NCI-H1436 (cell line): ENCODE measurements at regions not wholly inside any gene's neighbourhood (a gene's known extent, or its start where the extent isn't known, plus 50 kb on each side); places are given as distances from the start of the nearest gene placed in this dataset.
"Not testable (repeated sequence)": the region's sequence is repeated elsewhere in the genome, so short reads cannot be mapped to it uniquely, and the experiment has no call there.

ENCODE experiments used
- DNase-seq: peaks from one replicate; lab custom pipeline; 2025; lab: John Stamatoyannopoulos, UW

DNA sequence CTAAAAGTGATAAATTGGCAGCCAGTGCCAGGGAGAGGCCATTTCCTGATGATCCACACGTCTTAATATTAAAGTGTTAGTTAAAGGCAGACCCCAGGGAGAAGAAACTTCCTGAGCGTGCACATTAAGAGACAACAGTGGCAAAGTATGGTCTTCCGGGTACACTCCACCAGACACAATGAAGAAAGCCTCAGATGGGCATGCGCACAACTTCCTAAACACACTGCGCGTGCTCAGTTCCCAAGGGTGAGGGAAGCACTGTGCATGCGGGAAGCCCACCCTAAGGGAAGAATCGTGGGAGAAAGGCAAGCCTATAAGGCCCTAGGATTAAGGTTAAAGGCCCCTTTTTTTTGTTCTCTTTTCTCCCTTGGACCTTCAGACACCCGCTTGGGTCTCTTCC, 140.7 kb upstream of the CDKN3 start:
- no peak for DNase-seq

DNA sequence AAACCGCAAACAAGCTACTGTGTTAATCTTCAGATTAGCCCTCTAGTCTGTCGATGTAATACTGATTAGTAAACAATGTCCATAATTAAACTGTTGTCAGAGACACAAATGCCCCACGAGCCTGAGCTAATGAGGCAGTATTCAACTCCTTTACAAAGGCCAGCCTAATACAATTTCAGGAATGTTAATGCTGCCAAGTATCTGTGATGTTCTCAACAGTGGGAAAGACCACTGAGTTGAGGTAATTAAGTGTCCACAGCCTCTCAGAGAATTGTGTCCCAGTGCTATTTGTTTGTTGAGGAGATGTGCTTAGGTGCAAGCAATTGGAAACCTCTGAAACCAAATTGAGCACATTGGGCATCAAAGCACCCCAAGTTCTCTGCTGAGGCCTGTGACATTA, 139.4 kb upstream of the CDKN3 start:
- no peak for DNase-seq

DNA sequence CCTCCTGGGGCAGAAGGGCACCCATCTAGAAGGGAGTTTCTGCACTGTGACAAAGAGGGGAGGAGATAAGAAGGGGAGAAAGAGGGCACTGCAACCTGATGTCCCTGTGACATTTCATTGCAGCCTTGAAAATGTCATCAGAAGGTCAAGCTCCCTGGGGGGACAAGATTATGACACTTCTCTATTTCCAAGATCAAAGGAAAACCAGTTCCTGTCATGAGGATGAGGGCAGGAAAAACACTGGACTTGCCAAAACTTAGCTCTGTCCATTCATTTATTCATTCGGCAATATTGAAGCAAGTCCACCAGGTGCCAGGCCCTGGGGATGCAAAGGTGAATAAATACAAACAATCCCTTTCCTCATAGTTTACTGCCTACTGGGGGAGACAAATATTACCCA, 138.4 kb upstream of the CDKN3 start:
- DNase-seq = no peak

DNA sequence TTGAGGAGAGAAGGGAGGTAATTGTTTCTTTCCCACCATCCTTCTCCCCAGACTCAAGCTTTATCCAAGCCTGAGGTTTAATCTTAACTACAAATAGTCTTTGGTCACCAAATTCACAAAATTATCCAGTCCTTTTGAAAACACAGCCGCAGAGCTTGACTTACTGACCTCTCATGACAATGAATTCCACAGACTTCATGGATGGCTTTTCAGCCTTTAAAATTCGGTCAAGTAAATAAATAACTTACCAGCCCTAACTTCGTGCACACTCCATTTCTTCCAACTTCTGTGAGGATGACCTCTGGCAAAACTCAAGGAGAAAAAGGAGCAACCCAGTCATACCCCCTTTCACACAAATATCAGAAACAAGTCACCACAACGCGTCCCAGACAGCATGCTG, 137.0 kb upstream of the CDKN3 start:
- no peak for DNase-seq

DNA sequence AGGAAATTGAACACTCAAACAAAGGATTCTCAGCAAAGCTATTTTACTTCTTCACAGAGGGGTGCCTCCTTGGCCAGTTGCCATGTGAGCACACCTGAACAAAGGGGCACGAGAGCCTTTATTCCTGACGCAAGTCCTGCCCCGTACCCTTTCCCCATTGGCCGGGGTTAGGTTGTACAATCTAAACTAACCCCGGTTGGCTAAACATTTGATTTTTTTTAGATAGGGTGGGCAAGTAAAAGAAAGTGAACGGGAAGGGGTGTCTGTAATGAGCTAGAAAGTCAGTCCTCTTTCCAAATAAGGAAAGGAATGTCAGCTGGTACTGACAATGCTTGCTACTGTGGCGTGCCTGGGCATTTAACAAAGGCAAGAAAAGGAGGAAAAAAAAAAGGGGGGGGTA, 135.5 kb upstream of the CDKN3 start:
- DNase-seq = no peak

DNA sequence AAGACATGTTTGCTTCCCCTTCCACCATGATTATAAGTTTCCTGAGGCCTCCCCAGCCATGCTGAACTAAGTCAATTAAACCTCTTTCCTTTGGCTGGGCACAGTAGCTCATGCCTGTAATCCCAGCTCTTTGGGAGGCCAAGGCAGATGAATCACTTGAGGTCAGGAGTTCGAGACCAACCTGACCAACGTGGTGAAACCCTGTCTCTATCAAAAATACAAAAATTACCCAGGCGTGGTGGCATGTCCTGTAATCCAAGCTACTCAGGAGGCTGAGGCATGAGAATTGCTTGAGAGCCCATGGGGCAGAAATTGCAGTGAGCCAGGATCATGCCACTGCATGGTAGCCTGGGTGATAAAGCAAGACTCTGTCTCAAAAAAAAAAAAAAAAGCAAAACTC, 130.2 kb upstream of the CDKN3 start:
- DNase-seq = not testable (repeated sequence)

DNA sequence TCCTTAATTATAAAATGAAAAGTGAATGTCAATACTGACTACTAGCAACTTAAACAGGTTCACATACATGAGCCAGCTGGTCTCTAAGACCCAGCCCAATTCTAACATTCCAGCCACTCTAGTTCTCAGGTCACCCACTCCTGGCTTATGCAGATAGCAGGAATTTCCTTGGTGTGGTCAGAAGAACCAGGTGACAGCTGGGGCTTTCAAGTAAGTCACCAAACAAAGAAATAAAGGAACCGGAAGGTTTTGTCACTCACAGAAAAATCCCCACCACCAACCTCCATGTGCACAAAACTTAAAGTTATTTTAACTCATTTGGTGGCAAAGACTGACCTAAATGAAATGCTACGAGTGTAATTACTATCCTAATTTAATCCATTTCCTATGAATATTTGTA, 129.6 kb upstream of the CDKN3 start:
- DNase-seq = no peak

DNA sequence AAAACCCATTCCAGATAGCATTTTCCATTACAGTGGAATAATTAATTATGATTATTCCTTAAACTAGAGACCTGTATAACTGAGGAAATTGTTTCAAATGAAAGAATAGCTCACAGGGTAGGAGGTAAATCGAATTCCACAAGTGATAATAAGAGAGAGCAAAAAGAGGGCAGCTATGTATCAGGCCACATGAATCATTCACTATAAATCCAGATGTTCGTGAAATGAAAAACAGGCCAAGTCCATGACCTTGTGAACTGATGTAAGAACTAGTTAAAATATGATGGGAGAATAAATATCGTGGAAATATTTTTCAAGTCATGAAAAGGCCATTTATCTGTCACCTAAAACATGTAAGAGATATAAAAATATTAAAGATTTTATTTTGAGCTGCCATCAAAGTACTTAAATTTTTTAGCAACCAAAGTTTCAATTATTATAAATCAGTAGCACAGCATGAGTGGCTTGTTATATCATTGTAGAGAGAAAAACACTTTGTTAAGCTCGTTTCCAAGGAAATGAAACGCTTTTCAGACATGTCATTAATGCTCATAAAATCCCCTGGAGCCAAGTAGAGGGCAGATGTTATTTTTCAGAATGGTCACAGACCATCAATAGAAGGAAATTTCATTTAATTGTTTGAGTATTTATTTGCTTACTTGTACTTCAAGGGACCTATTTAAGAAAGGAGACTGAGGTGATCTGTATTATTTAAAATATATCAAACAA, 120.6 kb upstream of the CDKN3 start:
- DNase-seq = no peak

DNA sequence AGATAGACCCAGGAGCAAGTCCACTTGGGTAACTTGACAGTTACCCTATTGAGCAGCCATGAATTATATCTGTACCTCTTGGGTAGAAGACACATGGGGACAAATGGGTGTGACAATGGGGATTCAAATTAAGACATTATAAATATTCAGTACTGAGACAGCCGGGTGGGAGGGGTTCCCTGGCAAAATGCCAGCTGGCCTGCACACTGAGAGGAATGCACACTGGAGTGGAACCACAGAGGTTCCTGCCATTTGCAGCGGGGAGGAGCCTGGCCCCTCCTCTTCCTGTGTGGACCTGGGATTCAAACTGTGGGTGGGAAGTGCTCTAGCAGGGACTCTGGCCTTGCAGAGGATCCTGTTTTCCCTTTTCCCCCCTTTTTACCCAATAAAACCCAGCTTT, 118.7 kb upstream of the CDKN3 start:
- DNase-seq = no peak

DNA sequence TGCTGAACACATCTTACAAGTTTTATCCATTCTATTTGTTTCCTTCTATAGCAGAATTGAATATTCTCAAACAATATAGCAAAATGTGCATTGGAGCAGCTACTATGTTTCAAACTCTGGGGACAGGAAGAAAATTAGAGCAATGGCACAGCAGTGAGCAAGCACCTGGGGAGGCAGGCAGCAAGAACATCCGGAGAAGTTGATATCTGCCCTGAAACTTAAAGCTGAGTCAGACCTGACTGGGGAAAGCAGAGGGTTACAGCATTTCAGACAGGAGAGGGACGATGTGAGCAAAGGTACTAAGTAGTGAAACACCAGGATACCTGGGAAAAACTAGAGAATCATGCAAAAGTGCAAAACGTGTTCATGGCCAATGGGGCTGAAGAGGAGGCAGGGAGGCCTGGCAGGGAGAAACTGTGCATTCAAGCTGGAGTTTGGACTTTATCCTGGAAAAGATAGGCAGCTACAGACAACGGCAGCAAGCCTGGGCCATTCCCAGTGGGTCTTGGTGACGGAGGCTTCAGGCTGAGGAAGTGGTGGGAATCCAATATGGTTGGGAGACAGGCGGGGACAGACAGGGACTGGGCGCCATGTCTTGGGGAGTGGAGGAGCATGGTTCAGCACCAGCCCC, 118.0 kb upstream of the CDKN3 start:
- DNase-seq = no peak

DNA sequence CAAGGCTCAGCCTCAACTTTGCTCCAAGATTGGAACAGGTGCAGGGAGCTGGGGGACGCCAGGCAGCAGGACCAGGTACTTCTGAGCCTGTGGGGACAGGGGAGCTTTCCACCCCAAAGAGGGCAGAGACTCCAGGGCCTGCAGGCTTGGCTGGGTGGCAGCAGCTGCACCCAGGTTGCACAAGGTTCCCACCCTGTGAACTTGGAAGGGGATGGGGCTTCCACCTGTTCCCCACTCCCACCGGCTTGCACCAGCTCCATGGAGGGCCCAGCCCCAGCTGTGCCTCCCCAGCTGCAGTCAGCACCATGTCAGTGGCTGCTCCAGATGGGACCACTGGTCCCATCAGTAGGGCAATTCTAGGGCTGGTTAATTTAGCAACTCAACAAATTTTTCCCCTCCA, 114.0 kb upstream of the CDKN3 start:
- DNase-seq = no peak

DNA sequence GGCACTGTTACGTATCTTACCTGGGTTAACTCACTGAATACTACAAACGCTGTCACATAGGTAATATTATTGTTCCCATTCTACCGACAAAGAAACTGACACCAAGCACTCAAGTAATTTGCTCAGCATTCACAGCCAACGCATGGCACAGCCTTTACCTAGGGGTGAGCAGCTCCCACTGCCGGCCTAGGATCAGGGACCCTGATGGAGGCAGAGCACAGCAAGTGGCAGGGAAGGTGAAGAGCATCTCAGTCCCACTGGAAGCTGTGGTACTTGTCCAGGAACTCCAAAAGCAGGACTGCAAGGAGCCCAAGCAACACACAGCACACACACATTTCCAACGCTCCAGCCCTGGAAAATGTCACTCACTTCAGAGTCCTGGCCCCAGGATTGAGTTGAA, 111.8 kb upstream of the CDKN3 start:
- no peak for DNase-seq

DNA sequence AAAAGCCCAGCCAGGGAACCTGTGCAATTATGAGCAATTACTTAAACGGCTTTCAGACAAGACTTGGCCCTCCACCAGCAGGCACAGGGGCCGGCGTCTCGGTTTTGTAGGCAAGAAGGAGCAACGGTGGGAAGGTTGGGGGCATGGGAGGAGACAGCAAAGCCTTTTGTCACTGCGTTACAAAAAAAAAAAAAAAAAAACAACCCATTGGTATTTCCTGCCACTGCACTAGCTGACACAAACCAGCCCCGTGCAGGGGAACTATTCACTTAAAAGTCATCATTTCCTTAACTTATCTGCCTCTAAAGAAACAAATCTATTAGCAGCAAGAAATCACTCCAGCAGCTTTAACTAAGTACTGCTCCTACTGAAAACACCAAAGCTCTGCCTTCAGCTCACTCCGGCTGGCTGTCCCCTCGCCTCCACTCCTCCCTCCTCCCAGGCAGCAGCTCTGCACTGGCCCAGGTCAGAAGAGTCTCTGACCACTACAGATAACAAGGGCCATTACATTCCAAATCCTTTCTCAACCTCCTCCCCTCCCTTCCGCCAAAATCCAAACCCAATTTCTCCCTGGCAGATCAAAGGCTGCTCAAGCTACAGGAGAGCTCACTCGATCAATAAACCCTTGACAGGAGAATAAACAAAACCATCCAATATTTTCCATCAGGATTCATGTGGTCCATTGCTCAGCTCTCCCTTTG, 105.2 kb upstream of the CDKN3 start:
- no peak for DNase-seq

DNA sequence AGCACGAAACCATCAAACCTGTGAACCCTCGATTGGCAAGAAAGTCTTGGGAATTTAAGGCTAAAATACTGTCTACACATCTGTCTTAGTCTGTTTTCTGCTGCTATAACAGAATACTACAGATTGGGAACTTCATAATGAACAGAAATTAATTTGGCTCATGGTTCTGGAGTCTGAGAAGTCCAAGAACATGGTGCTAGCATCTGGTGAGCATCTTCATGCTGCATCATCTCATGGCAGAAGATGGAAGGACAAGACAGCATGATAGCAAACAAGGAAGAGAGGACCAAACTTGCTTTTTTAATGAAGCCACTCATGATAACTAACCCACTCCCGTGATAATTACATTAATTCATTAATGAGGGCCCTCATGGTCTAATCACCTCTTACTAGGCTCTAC, 102.0 kb upstream of the CDKN3 start:
- DNase-seq = no peak

DNA sequence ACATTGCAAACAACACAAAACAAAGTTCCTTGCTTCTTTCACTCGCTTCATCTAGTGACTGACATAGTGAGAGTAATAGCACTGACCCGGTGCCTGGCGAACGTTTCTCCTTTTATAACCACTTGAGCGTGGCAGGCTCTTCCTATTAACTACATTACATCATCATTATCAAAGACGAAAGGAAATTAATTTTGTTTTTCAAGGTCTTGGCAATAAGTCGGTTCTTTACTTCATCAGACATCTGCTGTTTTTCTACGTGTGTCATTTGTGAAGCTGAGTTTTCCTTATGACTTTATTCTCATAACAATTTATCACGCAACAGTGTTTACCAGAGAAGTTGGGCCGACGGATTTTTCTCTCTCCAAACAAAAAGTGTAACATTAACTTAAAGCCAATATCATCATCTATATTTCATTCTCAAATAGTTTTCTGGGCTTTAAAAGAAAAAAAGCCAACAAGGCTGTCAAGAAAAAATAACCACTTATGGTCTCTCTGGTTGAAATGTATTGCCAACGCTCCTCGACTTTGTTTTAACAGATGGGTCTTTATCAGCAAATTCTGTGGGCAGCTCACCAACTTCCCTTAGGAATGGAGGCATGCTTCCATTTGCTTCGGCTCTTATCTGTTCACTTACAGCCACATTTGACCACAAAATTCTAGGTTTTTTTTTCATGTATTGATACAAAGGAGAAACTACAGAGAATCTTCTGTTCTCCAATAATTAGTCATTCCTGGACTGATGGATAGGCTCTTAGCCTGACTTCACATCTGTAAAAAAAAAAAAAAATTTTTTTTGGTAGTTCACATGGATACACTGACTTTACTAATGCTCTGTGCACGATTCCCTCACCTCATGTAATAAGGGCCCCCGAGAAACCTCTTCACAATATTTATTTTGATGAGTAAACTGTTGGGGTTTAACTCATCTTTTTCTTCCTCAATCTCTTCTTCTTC, 97.1 kb upstream of the CDKN3 start:
- DNase-seq = no peak

DNA sequence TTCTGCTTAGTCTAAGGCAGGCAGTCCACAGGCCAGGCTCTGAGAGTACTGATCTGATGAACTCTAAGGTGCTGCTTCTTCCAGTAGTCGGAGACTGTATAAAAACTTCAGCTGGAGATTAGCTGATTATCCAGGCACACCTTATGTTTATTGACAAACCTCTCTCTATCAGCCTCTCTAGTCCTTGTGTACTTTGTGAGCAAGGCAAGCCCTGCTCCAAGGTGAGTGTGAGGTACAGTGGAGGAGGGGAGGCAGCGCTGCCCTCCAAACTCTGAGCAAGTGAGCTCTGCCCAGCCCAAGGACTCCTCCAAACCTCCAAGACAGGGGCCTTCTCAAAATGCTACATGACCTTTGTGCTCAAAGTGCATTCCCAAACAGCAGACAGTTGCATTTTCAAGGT, 95.9 kb upstream of the CDKN3 start:
- no peak for DNase-seq

DNA sequence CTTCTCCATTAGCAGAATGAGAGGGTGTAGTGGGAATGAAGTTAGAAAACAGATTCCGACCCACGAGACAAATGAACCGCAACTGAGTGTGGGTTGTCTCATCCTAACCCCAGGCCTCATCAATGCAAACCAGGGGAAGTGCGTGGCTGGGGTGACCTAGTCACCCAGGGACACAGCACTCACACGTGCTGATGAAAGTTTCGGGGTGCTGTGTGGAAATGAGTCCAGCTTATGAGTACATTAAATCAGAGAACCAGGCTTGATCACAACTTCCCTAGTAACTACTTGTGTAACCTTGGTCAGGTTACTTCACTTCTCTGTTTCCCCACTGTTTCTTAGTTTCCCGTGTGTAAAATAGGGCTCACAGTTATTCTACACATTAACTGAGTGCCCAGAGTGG, 95.4 kb upstream of the CDKN3 start:
- no peak for DNase-seq

DNA sequence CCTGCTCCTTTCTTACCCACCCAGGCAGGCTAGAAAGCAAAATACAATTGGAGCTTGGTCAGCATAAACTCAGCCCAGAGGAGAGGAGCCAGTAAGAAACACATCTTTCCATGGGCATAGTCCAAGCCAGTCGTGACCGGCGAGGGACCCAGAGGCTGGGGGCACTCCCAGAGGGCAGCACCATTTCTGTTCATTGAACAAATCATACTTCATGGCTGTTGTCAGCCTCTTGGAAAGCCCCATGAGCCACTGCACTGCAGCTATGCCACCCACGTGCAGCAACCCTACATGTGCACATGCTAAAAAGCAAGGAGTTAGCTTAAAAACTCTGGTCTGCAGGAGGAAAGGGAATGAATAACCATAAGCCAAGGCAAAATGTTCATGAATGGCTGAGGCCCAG, 90.0 kb upstream of the CDKN3 start:
- DNase-seq = no peak

DNA sequence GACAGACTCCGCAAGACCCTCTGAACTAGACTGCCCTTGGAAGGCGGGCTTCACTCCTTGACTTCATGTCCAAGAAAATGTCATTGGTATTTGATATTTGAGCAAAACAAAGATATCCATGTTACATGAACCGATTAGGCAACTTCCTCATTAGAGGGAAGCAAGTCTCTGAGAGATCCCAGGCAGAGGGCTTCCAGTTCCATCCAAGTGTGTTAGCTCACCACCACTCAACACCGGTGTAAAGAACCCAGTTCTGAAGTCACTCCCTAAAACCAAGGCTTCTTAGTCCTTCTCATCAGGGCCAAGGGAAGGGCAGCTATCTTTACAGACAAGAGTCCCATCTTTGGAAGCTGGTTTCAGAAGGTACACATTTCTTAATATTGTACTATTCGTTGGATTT, 87.2 kb upstream of the CDKN3 start:
- DNase-seq = no peak

DNA sequence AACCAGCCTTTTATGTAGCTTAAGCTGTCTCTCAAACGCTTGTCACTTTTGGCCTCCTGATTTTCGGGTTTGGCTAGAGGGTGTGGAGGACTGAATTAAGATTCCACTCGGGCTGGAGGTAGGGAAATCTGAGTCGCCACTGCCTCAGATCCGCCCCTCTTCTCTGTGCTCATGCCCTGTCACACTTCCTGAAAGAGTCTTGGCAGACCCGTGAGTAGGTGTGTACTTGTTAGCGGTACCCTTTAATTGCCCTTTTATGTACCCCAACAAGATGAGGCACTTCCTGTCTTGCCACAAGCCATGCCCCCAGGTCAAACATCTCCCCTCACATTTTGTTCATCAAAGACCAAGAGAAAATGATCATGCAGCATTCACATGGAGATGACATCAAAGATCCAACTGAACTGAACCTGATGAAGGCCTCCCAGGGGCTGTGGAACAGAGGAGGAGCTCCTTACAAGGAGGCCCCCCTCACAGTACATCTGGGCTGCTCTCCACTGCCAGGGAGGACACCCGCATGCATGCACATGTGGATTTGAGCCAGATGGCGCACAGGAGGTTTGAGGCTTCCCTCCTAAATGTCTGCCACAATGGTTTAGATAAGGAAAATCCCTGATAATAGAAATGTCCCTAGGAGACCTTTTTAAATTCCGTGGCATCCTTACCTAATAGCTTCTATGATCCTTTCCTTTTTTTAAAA, 86.5 kb upstream of the CDKN3 start:
- no peak for DNase-seq

DNA sequence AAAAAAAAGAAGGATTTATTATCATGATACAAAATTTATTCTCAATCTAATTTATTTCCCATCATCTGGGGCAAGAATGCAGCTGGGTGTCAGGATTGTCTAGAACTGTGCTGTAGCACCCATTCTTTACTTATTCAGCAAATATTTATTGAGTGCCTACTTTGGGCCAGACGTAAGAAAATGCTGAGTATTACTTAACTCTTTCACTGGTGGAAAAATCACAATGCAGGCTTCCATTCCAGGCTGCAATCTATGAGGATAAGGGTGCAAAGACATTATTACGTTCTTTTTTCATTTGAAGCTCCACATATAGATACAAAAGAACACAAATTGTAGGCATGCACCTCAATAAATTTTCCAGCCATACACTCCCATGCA, 86.0 kb upstream of the CDKN3 start:
- DNase-seq = no peak
